ENCODE measurements at regions not wholly inside any gene's neighbourhood (a gene's known extent, or its start where the extent isn't known, plus 50 kb on each side); places are given as distances from the start of the nearest gene placed in this dataset.

GRCh38 chr20:48531505-48531904 is 296.3 kb downstream of the PREX1 start:
- TF ChIP-seq CTCF (CRISPR knock-in tag; IDR thresholded peaks at IDR 0.05) (no peak), E2F1 (CRISPR knock-in tag; IDR thresholded peaks at IDR 0.05) (no peak), HNRNPUL1 (IDR thresholded peaks at IDR 0.05; ENCODE audit: low read depth, low read length) (no peak), HINFP (CRISPR knock-in tag; IDR thresholded peaks at IDR 0.05; ENCODE audit: low read depth) (no peak), ZFYVE20 (CRISPR knock-in tag; IDR thresholded peaks at IDR 0.05; ENCODE audit: borderline replicate concordance, low read depth) (no peak)
